Right hindlimb (tissue), 1 donor: ENCODE measurements at regions not wholly inside any gene's neighbourhood (a gene's known extent, or its start where the extent isn't known, plus 50 kb on each side); places are given as distances from the start of the nearest gene placed in this dataset.

Experiments
- DNase-seq: peaks from one replicate; pipeline ENCODE4 v3.0.0-alpha.2; 2018

GRCh38 chr4:14952352-14952751, 49.9 kb upstream of the CPEB2 start:
- no peak for DNase-seq
